T-cell (primary cell): ENCODE measurements at regions not wholly inside any gene's neighbourhood (a gene's known extent, or its start where the extent isn't known, plus 50 kb on each side); places are given as distances from the start of the nearest gene placed in this dataset.

Experiments used
- ATAC-seq, 4 experiments: fragments of 200-7000 bp in 3 of 4; fragments of 150-1000 bp in 1 of 4; cut with Tn5 transposase; replicated peaks in 1 of 4; 1 replicate in 3 of 4; 2 replicates in 1 of 4; pipeline ENCODE4 v1.10.0; 2021; ENCODE audit warnings: moderate library complexity in 3 of 4, mild to moderate bottlenecking in 2 of 4, moderate number of reproducible peaks in 1 of 4
- CTCF ChIA-PET, 2 donors: fragments of 300-600 bp; sonication (Branson Sonifier 250); formaldehyde crosslinking; loops; one replicate each; lab custom pipeline; 2022; ENCODE audit warnings: antibody characterized with exemption in 2 of 2; lab: Charles Lee
- POLR2A ChIA-PET, 2 donors: fragments of 300-600 bp; sonication (Branson Sonifier 250); formaldehyde crosslinking; loops; one replicate each; lab custom pipeline; 2022; ENCODE audit warnings: antibody characterized with exemption in 2 of 2; lab: Charles Lee
- DNase-seq, 35 experiments: peaks; one replicate each; pipeline versions ENCODE4 v3.0.0 to v3.0.0-alpha.2; 2013 to 2023
- H3K27ac ChIP-seq: one replicate; pipeline ENCODE4 v1.5.1; 2013; ENCODE audit warnings: low read length
- H3K27me3 ChIP-seq, 2 experiments: replicated peaks in 1 of 2; 1 replicate in 1 of 2; 2 replicates in 1 of 2; pipeline versions ENCODE4 v1.6.1 to v1.7.0; 2013; ENCODE audit warnings: low read length in 1 of 2, mixed read lengths in 1 of 2; ENCODE audit not compliant: control insufficient read depth in 2 of 2, insufficient read depth in 2 of 2; ENCODE audit errors: extremely low read depth in 1 of 2
- H3K36me3 ChIP-seq, 2 donors: 1 replicate in 1 of 2; 2 replicates in 1 of 2; pipeline versions ENCODE4 v1.6.1 to v1.7.0; 2013; ENCODE audit warnings: low read length in 1 of 2; ENCODE audit not compliant: control insufficient read depth in 2 of 2, insufficient read depth in 1 of 2; ENCODE audit errors: extremely low read depth in 1 of 2
- H3K4me1 ChIP-seq, 2 experiments: 1 replicate in 1 of 2; 2 replicates in 1 of 2; pipeline versions ENCODE4 v1.6.1 to v1.7.0; 2013; ENCODE audit warnings: low read length in 2 of 2, mixed read lengths in 1 of 2; ENCODE audit not compliant: insufficient read depth in 2 of 2, control insufficient read depth in 1 of 2; ENCODE audit errors: extremely low read depth in 1 of 2
- H3K4me3 ChIP-seq, 2 donors: 1 replicate in 1 of 2; 2 replicates in 1 of 2; pipeline versions ENCODE4 v1.5.1 to v1.7.0; 2013; ENCODE audit warnings: mild to moderate bottlenecking in 2 of 2, low read length in 1 of 2, moderate library complexity in 1 of 2; ENCODE audit not compliant: control insufficient read depth in 1 of 2; ENCODE audit errors: extremely low read depth in 1 of 2
- H3K9me3 ChIP-seq: 2 replicates; pipeline ENCODE4 v1.7.0; 2013
- H3K27ac Mint-ChIP-seq, 2 donors: one replicate each; pipeline ENCODE4 v1.8.0; 2020 to 2021; ENCODE audit warnings: mild to moderate bottlenecking in 2 of 2, mixed read lengths in 2 of 2
- H3K27me3 Mint-ChIP-seq, 2 donors: one replicate each; pipeline ENCODE4 v1.8.0; 2021 to 2022; ENCODE audit warnings: mixed read lengths in 2 of 2
- H3K36me3 Mint-ChIP-seq: one replicate; pipeline ENCODE4 v1.8.0; 2021; ENCODE audit warnings: mixed read lengths
- H3K4me1 Mint-ChIP-seq, 3 donors: one replicate each; pipeline ENCODE4 v1.8.0; 2020 to 2022; ENCODE audit warnings: mixed read lengths in 3 of 3, mild to moderate bottlenecking in 1 of 3
- H3K4me3 Mint-ChIP-seq, 3 donors: one replicate each; pipeline ENCODE4 v1.8.0; 2020 to 2022; ENCODE audit warnings: mild to moderate bottlenecking in 3 of 3, mixed read lengths in 3 of 3, moderate library complexity in 3 of 3
- H3K9me3 Mint-ChIP-seq, 3 donors: one replicate each; pipeline ENCODE4 v1.8.0; 2020 to 2022; ENCODE audit warnings: mixed read lengths in 3 of 3
- WGBS: methylation state at CpG from one replicate; pipeline ENCODE4 v1.1.5; 2013; ENCODE audit warnings: missing lambda C conversion rate; ENCODE audit not compliant: insufficient coverage; 5-methylcytosine and 5-hydroxymethylcytosine counted together

DNA sequence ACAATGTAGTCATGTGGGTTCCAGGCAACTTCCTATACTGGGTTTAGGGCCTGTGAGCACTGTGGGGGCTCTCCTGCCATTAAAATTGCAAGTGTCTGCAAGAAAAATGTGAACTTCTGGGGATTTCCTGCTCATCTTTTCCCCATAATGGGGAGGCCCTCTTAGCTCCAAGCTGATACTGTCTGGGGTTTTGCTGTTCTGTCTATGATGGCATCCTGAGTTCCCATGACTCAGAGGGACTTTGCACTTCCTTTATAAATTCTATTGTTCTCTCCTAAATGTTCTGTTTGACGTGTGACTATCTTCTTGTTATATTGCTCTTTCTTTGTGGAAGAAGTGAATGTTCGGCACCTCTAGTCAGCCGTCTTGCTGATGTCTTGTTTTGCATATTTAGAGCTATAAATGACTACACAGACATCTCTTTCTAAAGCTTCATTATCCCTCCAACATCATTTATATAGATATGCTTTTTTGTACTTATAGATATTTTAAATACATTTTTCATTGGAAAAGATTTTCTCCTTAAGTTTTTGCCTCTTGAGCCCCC lies 465.8 kb downstream of the NAF1 start:
- Mint-ChIP-seq H3K4me3 (no peak overlapping the region), H3K9me3 (peaks cover 3 to 12% (median 10%) of the 10 kb centered on the region in 3 donors), H3K27me3 (no peaks in the 10 kb centered on the region), H3K36me3 (no peaks in the 10 kb centered on the region), H3K27ac (no peak overlapping the region), H3K4me1 (no peaks in the 10 kb centered on the region)
- Histone ChIP-seq H3K27me3 (peaks cover 0 to 5% of the 10 kb centered on the region in 2 experiments), H3K27ac (no peak overlapping the region), H3K4me1 (no peaks in the 10 kb centered on the region), H3K4me3 (no peak overlapping the region), H3K36me3 (no peaks in the 10 kb centered on the region), H3K9me3 (no peaks in the 10 kb centered on the region)
- CTCF ChIA-PET = no interaction called here
- no CpG with 5 or more reads among the region's 3 CpGs for WGBS
- ATAC-seq (no peak), DNase-seq (no peak)
- POLR2A ChIA-PET = no interaction called here

DNA sequence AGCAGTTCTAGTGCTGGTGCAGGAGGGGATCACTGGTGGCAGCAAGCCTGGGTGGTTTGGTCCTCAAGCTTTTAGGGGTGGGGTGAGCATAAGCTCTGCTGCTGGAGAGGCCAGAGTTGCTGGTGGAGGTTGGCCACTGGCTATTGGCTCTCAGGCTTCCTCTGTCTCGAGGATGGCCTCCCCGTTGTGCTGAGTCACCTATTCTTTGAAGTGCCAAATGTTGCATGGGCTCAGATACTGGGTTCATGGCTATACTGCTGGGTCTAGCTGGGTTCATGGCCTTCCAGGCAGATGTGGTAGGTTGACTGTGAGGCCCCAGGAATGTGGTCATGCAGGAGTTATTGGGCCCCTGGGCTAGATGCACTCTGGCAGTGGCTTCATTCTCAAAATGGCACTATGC lies 466.3 kb downstream of the NAF1 start:
- H3K9me3 ChIP-seq = no peaks in the 10 kb centered on the region
- POLR2A ChIA-PET = no interaction called here
- no peak overlapping the region for H3K27ac ChIP-seq
- no peaks in the 10 kb centered on the region for H3K4me1 Mint-ChIP-seq
- DNase-seq = no peak
- no peak overlapping the region for H3K4me3 ChIP-seq
- no peak for ATAC-seq
- H3K4me1 ChIP-seq = no peaks in the 10 kb centered on the region
- peaks cover 0 to 5% of the 10 kb centered on the region in 2 experiments for H3K27me3 ChIP-seq
- CTCF ChIA-PET = no interaction called here
- no peak overlapping the region for H3K27ac Mint-ChIP-seq
- H3K9me3 Mint-ChIP-seq = peaks cover 3 to 12% (median 10%) of the 10 kb centered on the region in 3 donors
- 45% methylated on average over 2 of the region's 2 CpGs for WGBS
- H3K27me3 Mint-ChIP-seq = no peaks in the 10 kb centered on the region
- no peaks in the 10 kb centered on the region for H3K36me3 Mint-ChIP-seq
- H3K36me3 ChIP-seq = no peaks in the 10 kb centered on the region
- no peak overlapping the region for H3K4me3 Mint-ChIP-seq

DNA sequence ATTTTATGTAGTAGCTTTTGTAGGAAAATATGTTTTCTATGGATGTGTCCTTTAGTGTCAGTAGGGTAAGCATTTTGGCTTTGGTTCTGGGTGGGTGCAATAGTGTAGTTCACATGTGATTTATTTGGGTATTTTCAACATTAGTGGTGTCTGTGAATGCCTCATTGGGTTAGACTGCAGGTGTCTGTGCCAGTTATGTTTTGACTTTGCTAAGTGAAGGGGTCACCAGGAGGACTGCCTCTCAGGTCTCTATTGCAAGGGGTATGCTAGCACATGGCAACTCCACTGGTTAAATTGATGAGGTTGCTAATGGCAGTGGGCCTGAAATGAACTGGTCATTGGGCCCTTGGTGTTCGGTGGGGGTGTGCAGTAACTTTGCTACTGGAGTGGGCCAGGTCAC lies 467.1 kb downstream of the NAF1 start:
- Histone ChIP-seq H3K27me3 (peaks cover 0 to 5% of the 10 kb centered on the region in 2 experiments), H3K4me1 (no peaks in the 10 kb centered on the region), H3K27ac (no peak overlapping the region), H3K9me3 (no peaks in the 10 kb centered on the region), H3K4me3 (no peak overlapping the region), H3K36me3 (no peaks in the 10 kb centered on the region)
- no peaks in the 10 kb centered on the region for H3K27me3 Mint-ChIP-seq
- 100% methylated on average over 1 of the region's 1 CpG for WGBS
- no peaks in the 10 kb centered on the region for H3K4me1 Mint-ChIP-seq
- ChIA-PET POLR2A (no interaction called here), CTCF (no interaction called here)
- DNase-seq (no peak), ATAC-seq (no peak)
- no peak overlapping the region for H3K4me3 Mint-ChIP-seq
- H3K36me3 Mint-ChIP-seq = no peaks in the 10 kb centered on the region
- H3K27ac Mint-ChIP-seq = no peak overlapping the region
- peaks cover 3 to 12% (median 10%) of the 10 kb centered on the region in 3 donors for H3K9me3 Mint-ChIP-seq

DNA sequence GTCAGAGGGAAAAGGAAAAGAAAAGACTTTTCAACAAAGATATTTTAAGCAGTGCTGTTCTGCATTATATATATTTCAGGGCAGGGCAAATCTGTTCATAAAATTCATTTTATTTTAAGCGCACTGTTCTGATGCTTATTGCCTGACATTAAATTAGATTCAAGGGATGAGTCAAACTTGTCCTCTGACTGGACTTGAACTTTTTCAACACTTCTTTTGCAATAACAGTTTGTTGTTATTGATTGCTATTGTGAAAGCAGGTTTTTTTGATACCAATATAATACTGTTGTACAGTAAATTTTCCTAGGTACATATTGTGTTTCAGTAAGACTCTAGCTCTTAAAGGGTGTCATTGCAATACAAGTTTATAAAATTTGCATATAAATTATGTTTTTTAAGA lies 481.3 kb downstream of the NAF1 start:
- CTCF ChIA-PET = no interaction called here
- Mint-ChIP-seq H3K9me3 (peaks cover 0 to 4% (median 0%) of the 10 kb centered on the region in 3 donors), H3K4me3 (no peak overlapping the region), H3K4me1 (no peaks in the 10 kb centered on the region), H3K27ac (no peak overlapping the region), H3K27me3 (no peaks in the 10 kb centered on the region), H3K36me3 (no peaks in the 10 kb centered on the region)
- Histone ChIP-seq H3K4me1 (no peaks in the 10 kb centered on the region), H3K27me3 (no peaks in the 10 kb centered on the region), H3K9me3 (no peaks in the 10 kb centered on the region), H3K36me3 (no peaks in the 10 kb centered on the region), H3K4me3 (no peak overlapping the region), H3K27ac (no peak overlapping the region)
- ATAC-seq (no peak), DNase-seq (no peak)
- POLR2A ChIA-PET = no interaction called here
- WGBS = no CpG with 5 or more reads among the region's 1 CpG

DNA sequence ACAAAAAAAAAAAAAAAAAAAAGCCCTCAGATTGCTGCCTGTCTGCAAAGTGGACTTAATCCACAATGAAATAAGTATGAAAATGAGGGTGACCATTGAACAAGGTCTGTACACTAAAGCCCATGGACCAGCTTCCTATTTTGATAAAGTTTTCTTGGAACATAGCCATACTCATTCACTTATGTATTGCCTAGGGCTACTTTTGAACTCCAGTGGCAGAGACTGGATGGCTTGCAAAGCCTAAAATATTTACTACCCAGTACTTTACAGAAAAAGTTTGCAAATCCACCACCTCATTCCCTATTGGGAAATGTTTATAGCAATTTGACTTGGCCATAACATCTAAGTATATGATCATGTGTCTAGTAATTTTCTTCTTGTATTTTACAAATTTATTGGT lies 481.7 kb downstream of the NAF1 start:
- no peak for ATAC-seq
- no peak overlapping the region for H3K27ac Mint-ChIP-seq
- Histone ChIP-seq H3K27me3 (no peaks in the 10 kb centered on the region), H3K36me3 (no peaks in the 10 kb centered on the region), H3K4me3 (no peak overlapping the region), H3K9me3 (no peaks in the 10 kb centered on the region), H3K4me1 (no peaks in the 10 kb centered on the region), H3K27ac (no peak overlapping the region)
- ChIA-PET POLR2A (no interaction called here), CTCF (no interaction called here)
- peaks cover 0 to 4% (median 0%) of the 10 kb centered on the region in 3 donors for H3K9me3 Mint-ChIP-seq
- H3K36me3 Mint-ChIP-seq = no peaks in the 10 kb centered on the region
- H3K4me1 Mint-ChIP-seq = no peaks in the 10 kb centered on the region
- DNase-seq = no peak
- H3K27me3 Mint-ChIP-seq = no peaks in the 10 kb centered on the region
- no peak overlapping the region for H3K4me3 Mint-ChIP-seq

DNA sequence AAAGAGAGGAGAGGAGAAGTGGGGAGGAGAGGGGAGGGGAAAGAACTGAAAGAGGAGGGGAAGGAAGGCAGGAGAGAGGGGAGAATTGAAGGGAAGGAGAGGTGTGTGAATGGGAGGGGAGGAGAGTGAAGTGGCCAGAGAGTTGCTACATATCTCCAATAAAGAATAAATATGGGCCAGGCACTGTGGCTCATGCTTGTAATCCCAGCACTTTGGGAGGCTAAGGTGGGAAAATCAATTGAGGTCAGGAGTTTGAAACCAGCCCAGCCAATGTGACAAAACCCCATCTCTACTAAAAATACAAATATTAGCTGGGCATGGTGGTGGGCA lies 482.4 kb downstream of the NAF1 start:
- no peak overlapping the region for H3K4me3 ChIP-seq
- no peaks in the 10 kb centered on the region for H3K27me3 ChIP-seq
- no peak for ATAC-seq
- Mint-ChIP-seq H3K4me1 (no peaks in the 10 kb centered on the region), H3K4me3 (no peak overlapping the region), H3K27ac (no peak overlapping the region), H3K9me3 (peaks cover 0 to 4% (median 4%) of the 10 kb centered on the region in 3 donors), H3K27me3 (no peaks in the 10 kb centered on the region), H3K36me3 (no peaks in the 10 kb centered on the region)
- no peak for DNase-seq
- POLR2A ChIA-PET = no interaction called here
- H3K9me3 ChIP-seq = no peaks in the 10 kb centered on the region
- CTCF ChIA-PET = no interaction called here
- no peaks in the 10 kb centered on the region for H3K4me1 ChIP-seq
- H3K27ac ChIP-seq = no peak overlapping the region
- H3K36me3 ChIP-seq = no peaks in the 10 kb centered on the region

DNA sequence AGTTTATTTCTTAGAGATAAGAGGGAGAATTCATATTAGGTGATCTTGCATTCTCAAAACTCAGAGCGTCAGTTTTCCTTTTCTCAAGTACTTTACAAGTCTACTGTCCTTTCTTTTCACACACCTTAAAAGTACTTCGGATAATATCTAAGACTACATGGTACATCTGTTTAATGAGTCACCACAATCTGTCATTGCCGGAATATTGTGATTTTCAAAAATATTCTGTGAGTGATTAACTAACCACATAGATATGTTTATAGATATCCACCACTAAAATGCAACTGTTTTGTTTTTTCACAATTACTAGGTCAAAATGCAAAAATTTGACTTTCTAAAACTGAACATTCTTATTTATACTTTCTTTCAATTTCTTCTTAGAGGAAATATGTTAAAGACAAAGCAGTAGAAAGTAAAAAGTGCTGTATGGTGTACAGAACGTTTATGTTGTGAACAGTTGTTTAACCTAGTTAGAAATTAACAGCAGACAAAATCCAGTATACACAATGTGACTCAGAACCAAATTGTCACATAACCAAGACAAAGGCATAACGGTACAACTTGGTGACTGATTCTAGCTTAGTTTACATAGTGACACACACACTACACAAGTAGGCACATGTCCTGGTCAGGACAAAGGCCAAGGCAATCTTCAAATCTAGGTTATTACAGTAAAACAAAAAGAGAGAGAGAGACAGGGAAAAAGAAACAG lies 482.9 kb downstream of the NAF1 start:
- H3K4me1 ChIP-seq = no peaks in the 10 kb centered on the region
- ChIA-PET POLR2A (no interaction called here), CTCF (no interaction called here)
- no peaks in the 10 kb centered on the region for H3K27me3 ChIP-seq
- no peak overlapping the region for H3K27ac Mint-ChIP-seq
- H3K36me3 Mint-ChIP-seq = no peaks in the 10 kb centered on the region
- peaks cover 4 to 9% (median 4%) of the 10 kb centered on the region in 3 donors for H3K9me3 Mint-ChIP-seq
- H3K9me3 ChIP-seq = no peaks in the 10 kb centered on the region
- WGBS = no CpG with 5 or more reads among the region's 5 CpGs
- H3K4me3 Mint-ChIP-seq = no peak overlapping the region
- no peaks in the 10 kb centered on the region for H3K4me1 Mint-ChIP-seq
- H3K4me3 ChIP-seq = no peak overlapping the region
- no peak overlapping the region for H3K27ac ChIP-seq
- DNase-seq = no peak
- no peaks in the 10 kb centered on the region for H3K27me3 Mint-ChIP-seq
- ATAC-seq = no peak
- H3K36me3 ChIP-seq = no peaks in the 10 kb centered on the region
